NCI-H82 treated with DMSO at 0.1 percent for 48 hours (cell line): ENCODE measurements at regions not wholly inside any gene's neighbourhood (a gene's known extent, or its start where the extent isn't known, plus 50 kb on each side); places are given as distances from the start of the nearest gene placed in this dataset.
A peak's percentile ranks its signal among the peaks of the same experiment; 100 is the strongest.

Experiments
- DNase-seq: peaks from one replicate; lab custom pipeline; 2025; ENCODE audit not compliant: unreplicated experiment; lab: John Stamatoyannopoulos, UW

GRCh38 chr13:105814902-105815250, 720.6 kb downstream of the EFNB2 start:
- no peak for DNase-seq

DNA sequence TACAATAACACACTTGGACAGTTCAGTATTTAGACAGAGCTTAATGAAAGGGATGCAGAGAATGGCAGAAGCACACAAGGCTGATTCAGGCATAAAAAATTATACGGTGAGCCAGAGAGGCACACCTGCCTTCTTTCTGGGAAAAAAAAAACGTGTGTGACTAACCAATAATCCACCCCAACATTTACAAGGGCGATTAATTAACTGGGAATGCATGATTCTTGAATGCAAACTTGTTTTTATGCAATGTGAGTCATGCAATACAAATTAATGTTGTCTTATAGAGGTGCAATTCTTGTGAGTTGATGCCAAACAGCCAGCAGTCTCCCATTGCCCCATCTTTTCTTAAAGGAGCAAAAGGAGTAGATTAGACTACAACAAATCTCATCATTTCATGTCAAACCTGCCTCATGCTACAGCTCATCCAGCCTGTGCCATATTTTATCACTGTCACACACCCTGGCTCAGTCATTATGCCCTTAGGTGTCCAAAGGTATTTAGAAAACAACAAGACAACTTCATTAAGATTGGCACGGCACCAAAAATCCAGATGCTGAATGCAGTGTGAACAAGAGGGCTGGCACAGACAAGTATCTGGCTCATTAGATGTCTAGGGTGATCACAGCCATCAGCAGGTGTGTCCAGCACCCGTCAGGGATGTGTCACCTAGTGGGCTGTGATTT, 721.1 kb downstream of the EFNB2 start:
- DNase-seq: no peak

DNA sequence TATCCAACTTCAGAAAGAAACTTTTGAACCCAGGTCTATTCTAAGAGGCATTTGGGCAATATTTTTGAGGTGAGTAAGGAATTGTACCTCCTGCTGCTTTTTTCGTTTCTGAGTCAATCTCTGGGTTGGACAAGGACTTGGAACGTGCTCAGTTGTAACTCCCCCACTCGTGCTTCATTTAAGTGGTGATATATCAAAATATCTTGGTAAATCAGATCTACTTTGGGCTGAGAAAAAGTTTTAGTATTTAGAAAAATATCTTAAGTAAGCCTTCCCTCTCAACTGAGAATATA, 728.9 kb downstream of the EFNB2 start:
- DNase-seq: no peak

DNA sequence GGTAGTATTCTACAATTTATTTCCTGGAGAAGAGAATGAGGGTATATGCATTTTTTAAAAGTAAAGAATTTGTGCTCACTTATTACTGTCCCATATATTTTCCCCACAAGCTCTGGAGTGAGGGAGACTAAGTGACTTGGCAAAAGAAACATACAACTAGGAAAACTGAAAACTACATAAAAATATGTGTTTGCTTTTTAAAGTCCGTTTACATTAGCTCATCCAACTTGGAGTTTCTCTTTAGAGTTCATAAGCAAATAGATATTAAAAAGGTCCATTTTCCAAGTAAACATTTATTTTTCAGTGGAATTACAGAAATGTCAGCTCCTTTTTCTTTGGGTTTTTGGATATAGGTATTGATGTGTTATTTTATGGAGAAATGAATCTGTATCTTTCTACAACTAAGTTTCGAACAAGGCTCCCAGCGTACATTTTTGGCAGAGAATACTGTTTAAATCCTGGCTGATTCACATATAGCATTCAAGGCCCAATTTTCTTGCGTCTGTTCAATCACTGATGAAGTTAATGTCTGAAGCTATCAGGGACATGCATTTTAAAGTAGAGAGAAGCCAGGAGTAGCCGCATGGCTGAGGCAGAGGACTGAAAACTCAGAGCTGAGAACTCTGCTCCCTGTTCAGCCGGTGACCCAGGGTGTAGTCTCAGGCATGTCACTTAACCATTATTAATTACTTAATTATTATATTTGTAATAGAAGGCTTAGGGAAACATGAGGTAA, 729.4 kb downstream of the EFNB2 start:
- DNase-seq: no peak

DNA sequence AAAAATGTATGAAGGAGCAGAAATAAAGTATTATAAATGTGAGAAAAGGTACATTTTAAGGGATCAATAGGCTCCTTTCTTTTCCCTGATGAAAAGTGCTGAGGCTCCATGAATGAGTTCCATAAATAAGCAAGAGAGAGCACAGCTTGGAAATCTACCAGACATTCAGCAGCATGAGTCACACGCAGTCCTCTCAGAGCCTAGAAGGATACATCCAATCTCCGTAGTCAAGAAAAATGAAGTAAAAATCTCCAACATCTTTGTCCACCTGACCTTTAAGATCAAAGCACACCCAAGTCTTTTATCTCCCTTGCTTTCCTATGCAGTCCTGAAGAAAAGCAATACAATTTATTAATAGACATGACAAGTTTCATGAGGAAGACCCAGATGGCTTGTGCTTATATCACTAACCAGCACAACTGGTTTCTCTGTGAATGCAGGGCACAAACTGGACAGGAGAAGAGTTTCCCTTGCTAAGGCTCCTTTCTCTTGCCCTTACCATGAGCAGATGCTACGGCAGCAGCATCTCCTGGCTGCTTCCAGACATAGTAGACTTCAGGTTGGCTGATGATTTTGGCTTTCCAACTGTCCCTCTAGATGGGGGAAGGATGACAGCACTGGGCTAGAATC, 730.8 kb downstream of the EFNB2 start:
- DNase-seq: no peak

- DNase-seq: no peak
Observed at GRCh38 chr13:105799155-105799554, 736.3 kb downstream of the EFNB2 start.

GRCh38 chr13:105798541-105798940, 736.9 kb downstream of the EFNB2 start:
- peak; percentile 92 for DNase-seq

- no peak for DNase-seq
Observed at GRCh38 chr13:105796081-105796480, 739.4 kb downstream of the EFNB2 start.

GRCh38 chr13:105790923-105791322, 744.5 kb downstream of the EFNB2 start:
- no peak for DNase-seq

DNA sequence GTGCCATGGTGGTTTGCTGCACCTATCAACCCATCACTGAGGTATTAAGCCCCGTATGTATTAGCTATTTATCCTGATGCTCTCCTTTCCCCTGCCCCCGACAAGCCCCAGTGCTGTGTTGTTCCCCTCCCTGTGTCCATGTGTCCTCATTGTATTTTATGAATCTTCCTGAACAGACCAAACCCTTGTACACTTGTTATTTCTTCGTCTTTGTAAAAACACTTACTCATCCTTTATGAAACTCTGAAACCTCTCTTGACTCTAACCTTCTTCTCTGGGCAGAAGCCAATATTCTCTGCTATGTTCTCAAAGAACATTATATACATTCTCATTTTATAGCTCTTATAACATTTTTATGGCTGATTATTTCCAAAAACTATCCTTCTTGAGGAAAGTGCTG, 746.9 kb downstream of the EFNB2 start:
- no peak for DNase-seq

- no peak for DNase-seq
Observed at GRCh38 chr13:105787632-105788031, 747.8 kb downstream of the EFNB2 start.

GRCh38 chr13:105785436-105785835, 750.0 kb downstream of the EFNB2 start:
- no peak for DNase-seq

DNA sequence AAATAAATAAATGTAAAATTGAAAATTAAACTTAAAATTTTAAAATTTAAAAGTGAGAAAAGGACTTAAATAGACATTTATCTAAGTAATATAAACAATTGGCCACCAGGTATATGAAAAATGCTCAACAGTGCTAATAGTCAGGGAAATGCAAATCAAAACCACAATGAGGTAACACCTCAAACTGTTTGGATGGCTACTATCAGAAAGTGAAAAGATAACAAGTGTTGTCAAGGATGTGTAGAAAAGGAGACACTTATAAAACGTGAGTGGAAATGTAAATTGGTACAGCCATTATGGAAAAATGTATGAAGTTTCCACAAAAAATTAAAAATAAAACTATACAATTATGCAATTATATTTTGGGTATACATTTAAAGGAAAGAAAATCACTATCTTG, 752.2 kb downstream of the EFNB2 start:
- no peak for DNase-seq

- no peak for DNase-seq
Observed at GRCh38 chr13:105778196-105778595, 757.3 kb downstream of the EFNB2 start.

- peak; percentile 77 for DNase-seq
Observed at GRCh38 chr13:105774739-105775460, 760.6 kb downstream of the EFNB2 start.

DNA sequence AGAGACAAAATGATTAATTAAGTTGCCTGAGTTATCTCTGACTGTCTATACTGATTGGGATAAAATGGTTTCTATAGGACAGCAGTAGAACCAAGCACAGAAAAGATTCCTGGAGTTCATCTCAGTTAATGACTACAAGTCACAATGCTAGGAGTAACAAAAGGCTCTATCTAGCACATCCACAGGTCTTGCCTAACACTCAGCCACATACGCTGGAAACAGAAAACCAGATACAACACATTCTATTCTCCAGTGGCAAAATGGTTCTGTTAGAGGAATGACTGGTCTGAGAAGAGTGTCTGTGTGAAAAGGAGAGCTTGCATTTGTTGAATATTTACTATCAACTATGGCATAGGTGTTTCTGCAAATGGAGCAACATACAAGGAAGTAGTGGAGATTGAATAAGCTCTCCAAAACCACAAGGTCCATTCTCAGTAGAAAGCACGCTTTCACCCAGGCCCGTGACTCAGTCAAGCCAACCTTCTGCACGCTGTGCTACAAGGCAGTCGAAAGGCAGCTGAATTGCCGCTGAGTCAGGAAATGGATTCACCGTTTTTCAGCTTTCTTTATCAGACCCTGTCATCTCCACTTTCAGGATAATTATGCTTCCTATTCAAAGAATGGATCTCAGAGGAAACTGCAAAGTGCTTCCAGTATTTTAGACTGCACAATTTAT, 761.5 kb downstream of the EFNB2 start:
- DNase-seq: no peak

GRCh38 chr13:105773241-105773640, 762.2 kb downstream of the EFNB2 start:
- DNase-seq: no peak

DNA sequence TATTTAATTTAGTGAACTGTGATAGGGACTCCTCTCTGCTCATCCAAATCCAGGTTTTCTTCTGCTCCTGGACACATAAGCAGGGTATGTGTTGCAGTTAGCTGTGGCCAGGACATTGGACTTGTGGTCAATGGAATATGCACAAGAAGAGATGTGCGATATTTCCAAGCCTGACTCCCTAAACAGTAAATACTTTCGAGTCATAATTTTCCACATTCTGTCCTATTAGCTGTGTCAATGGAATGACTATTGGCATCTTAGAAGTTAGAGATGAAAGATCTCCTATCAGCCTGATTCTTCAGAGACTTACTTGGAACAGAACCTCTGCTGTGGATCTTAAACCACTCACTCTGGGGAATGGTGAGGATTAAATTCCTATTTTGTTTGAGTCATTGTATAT, 771.0 kb downstream of the EFNB2 start:
- DNase-seq: no peak

DNA sequence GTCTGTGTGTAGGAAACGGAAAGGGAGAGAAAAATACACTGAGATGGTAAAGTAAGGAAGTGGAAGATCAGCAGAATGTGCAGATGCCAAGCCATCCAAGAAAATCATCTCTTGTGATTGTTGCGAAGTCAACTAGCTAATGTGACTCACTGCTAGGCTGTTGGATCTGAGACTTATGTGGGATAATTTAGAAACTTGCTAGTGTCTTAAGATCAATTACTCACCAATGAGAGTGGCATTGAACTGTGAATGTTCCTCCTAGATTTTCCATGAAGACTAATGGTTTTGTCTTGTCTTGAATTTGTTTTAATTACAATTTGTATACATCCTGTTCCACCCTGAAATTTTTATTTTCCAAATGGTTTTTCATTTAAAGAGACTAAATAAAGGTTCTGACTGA, 771.6 kb downstream of the EFNB2 start:
- no peak for DNase-seq

DNA sequence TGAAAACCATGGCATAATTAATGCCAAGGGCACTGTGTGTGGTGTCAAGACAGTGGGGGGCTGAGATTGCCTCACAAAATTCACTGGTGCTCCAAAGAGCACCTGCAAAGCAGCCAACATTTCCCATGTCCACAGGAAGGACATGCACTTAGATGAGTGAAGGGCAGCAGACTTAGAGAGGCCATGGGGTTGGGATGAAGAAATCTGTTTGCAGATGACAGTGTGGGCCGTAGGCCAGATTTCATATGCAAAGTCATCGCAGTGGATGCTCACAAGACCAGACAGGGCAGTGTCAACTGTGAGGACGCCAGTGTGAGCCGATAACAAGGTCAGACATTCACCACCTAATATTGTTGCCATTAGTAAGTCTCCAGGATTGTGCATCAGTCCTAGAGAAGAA, 773.4 kb downstream of the EFNB2 start:
- DNase-seq: no peak
